IPS-NIHi7 (cell line): ENCODE measurements at regions not wholly inside any gene's neighbourhood (a gene's known extent, or its start where the extent isn't known, plus 50 kb on each side); places are given as distances from the start of the nearest gene placed in this dataset.
"Not testable (repeated sequence)": the region's sequence is repeated elsewhere in the genome, so short reads cannot be mapped to it uniquely, and the experiment has no call there.

ENCODE experiments used
- DNase-seq: peaks from one replicate; pipeline ENCODE4 v3.0.0; 2012; ENCODE audit warnings: mixed read lengths; ENCODE audit errors: extremely low spot score

GRCh38 chr1:238380167-238380566, 489.4 kb upstream of the ZP4 start:
- no peak for DNase-seq

- not testable (repeated sequence) for DNase-seq
Measured at GRCh38 chr1:238379446-238379845, 488.7 kb upstream of the ZP4 start.

DNA sequence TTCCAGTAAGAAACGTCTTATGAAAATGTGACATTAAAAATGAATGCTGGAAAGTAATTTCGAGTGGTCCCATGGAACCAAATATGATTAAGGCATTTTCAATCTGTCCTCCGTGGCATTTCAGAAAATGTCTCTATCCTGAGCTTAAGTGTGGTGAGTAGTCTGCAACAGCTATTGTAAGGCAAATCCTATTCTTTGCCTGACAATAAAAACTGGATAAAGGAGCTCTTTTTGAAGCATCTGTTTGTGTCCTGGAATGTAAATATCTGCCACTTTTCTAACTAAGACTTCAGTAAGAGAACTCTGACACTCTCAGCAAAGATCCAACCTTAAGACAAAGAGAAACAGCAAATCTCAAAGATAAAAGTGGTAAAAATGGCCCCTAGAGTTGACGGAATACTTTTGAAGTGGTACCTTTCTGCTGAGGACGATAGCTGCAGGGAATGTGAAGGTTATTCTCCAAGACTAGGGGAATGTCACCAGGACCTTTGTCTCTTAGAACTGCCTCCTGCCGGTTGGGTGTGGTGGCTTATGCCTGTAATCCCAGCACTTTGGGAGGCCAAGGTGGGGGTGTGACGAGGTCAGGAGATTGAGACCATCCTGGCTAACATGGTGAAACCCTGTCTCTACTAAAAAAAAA, 486.7 kb upstream of the ZP4 start:
- DNase-seq = no peak

GRCh38 chr1:238370599-238370998, 479.9 kb upstream of the ZP4 start:
- no peak for DNase-seq

- no peak for DNase-seq
Measured at GRCh38 chr1:238364214-238364892, 473.6 kb upstream of the ZP4 start.

DNA sequence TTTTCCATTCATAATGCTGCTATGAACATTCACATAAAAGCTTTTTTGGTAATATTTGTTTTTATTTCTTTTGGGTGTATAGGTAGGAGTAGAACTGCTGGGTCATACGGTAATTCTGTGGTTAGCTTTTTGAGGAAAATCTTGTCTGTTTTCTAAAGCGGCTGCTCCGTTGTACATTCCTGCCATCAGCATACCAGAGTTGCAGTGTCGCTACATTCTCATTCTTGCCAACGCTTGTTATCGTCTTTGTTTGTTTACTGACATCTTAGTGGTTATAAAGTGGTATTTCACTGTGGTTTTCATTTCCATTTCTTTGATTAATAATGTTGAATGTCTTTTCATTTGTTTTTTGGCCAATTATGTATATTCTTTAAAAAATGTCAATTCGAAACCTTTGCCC, 469.8 kb upstream of the ZP4 start:
- no peak for DNase-seq

- no peak for DNase-seq
Measured at GRCh38 chr1:238350471-238350870, 459.7 kb upstream of the ZP4 start.

GRCh38 chr1:238346340-238346739, 455.6 kb upstream of the ZP4 start:
- no peak for DNase-seq

DNA sequence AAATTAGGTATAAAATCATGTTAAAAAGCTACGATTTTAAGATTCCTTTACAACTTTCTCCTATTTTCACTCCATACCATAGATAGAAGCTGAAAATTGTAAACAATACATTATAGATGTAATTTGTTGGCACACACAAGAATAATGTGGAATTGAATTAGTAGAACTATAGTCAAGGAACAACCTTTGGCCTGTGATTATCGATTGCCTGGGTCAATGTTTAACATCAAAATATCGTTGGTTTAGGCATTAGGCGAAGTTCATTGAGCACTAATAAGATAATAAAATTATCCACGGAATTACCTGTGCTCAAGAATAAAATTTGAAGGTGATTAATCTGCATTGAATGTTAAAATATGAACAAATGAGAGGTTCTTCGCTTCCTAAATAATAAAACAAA, 455.1 kb upstream of the ZP4 start:
- DNase-seq = no peak

DNA sequence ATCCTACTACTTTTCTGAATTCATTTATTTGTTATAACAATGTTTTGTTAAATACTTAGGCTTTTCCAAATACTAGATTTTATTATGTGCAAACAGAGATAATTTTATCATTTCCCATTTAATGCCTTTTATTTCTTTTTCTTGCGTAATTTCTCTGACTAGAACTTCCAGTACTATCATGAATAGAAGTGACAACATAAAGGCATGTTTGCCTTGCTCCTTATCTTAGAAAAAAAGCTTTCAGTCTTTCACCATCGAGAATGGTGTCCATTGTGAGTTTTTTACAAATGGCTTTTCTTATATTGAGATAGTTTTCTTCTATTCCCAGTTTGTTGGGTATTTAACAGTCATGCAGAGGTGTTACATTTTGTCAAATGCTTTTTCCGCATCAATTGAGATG, 453.1 kb upstream of the ZP4 start:
- DNase-seq = no peak

- DNase-seq = no peak
Measured at GRCh38 chr1:238341395-238341794, 450.7 kb upstream of the ZP4 start.

DNA sequence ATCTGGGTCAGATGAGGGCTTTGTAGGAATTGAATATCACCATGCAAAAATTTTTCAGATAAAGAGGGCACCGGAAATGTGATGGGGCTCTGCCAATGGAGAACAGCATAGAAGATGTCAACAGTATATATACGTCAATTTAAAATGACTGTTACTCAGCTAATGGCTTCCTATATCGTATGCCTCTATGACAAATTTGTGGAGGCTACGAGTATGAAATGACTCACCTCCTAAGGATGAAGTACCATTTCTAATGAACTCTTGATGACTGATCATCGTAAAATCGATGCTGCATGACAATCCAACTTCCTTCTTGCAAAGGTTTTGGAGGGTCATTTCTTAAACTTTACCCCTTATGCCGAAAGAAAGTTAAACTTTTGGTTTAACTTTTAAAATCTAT, 450.3 kb upstream of the ZP4 start:
- no peak for DNase-seq

GRCh38 chr1:238336531-238336930, 445.8 kb upstream of the ZP4 start:
- DNase-seq = no peak

GRCh38 chr1:238334170-238334569, 443.4 kb upstream of the ZP4 start:
- DNase-seq = no peak

- no peak for DNase-seq
Measured at GRCh38 chr1:238331557-238331956, 440.8 kb upstream of the ZP4 start.

- no peak for DNase-seq
Measured at GRCh38 chr1:238329671-238330070, 438.9 kb upstream of the ZP4 start.

DNA sequence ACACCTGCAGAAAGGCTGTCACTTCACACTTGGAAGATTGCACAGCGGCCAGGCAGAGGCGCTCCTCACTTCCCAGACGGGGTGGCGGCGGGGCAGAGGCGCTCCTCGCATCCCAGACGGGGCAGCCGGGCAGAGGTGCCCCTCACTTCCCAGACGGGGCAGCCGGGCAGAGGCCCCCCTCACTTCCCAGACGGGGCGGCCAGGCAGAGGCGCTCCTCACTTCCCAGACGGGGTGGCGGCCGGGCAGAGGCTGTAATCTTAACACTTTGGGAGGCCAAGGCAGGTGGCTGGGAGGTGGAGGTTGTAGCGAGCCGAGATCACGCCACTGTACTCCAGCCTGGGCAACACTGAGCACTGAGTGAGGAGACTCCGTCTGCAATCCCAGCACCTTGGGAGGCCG, 436.3 kb upstream of the ZP4 start:
- DNase-seq = not testable (repeated sequence)

GRCh38 chr1:238326479-238326878, 435.8 kb upstream of the ZP4 start:
- DNase-seq = not testable (repeated sequence)

GRCh38 chr1:238324211-238324864, 433.6 kb upstream of the ZP4 start:
- no peak for DNase-seq

GRCh38 chr1:238323490-238323889, 432.8 kb upstream of the ZP4 start:
- no peak for DNase-seq

GRCh38 chr1:238319957-238320356, 429.2 kb upstream of the ZP4 start:
- DNase-seq = no peak

GRCh38 chr1:238318294-238319110, 427.8 kb upstream of the ZP4 start:
- DNase-seq = no peak
